GM21723 (cell line): ENCODE measurements at regions not wholly inside any gene's neighbourhood (a gene's known extent, or its start where the extent isn't known, plus 50 kb on each side); places are given as distances from the start of the nearest gene placed in this dataset.
"Not testable (repeated sequence)": the region's sequence is repeated elsewhere in the genome, so short reads cannot be mapped to it uniquely, and the experiment has no call there.

Experiments
- ATAC-seq: cut with Tn5 transposase; IDR thresholded peaks from one replicate; pipeline ENCODE4 v1.9.1; 2021; ENCODE audit warnings: mild to moderate bottlenecking, moderate library complexity; ENCODE audit not compliant: unreplicated experiment

GRCh38 chr4:27343411-27343810 is 482.8 kb downstream of the STIM2 start:
- no peak for ATAC-seq

- no peak for ATAC-seq
Measured at GRCh38 chr4:27350161-27350560, 489.5 kb downstream of the STIM2 start.

GRCh38 chr4:27357283-27357682 is 496.6 kb downstream of the STIM2 start:
- ATAC-seq = no peak

- no peak for ATAC-seq
Measured at GRCh38 chr4:27358269-27358668, 497.6 kb downstream of the STIM2 start.

GRCh38 chr4:27360131-27360530 is 499.5 kb downstream of the STIM2 start:
- no peak for ATAC-seq

GRCh38 chr4:27360790-27361267 is 500.2 kb downstream of the STIM2 start:
- no peak for ATAC-seq

GRCh38 chr4:27364509-27364908 is 503.9 kb downstream of the STIM2 start:
- no peak for ATAC-seq

- ATAC-seq = no peak
Measured at GRCh38 chr4:27366104-27366823, 505.6 kb downstream of the STIM2 start.

GRCh38 chr4:27368781-27369180 is 508.1 kb downstream of the STIM2 start:
- no peak for ATAC-seq

GRCh38 chr4:27381815-27382214 is 521.2 kb downstream of the STIM2 start:
- no peak for ATAC-seq

GRCh38 chr4:27387711-27388110 is 527.1 kb downstream of the STIM2 start:
- ATAC-seq = no peak

- ATAC-seq = no peak
Measured at GRCh38 chr4:27397886-27398285, 537.2 kb downstream of the STIM2 start.

- ATAC-seq = no peak
Measured at GRCh38 chr4:27398631-27399310, 538.1 kb downstream of the STIM2 start.

- no peak for ATAC-seq
Measured at GRCh38 chr4:27407616-27408015, 547.0 kb downstream of the STIM2 start.

GRCh38 chr4:27412613-27413012 is 552.0 kb downstream of the STIM2 start:
- no peak for ATAC-seq

GRCh38 chr4:27414887-27415731 is 554.5 kb downstream of the STIM2 start:
- no peak for ATAC-seq

- no peak for ATAC-seq
Measured at GRCh38 chr4:27428661-27429060, 568.0 kb downstream of the STIM2 start.

- no peak for ATAC-seq
Measured at GRCh38 chr4:27429364-27429871, 568.8 kb downstream of the STIM2 start.

- no peak for ATAC-seq
Measured at GRCh38 chr4:27442146-27442545, 581.5 kb downstream of the STIM2 start.

- not testable (repeated sequence) for ATAC-seq
Measured at GRCh38 chr4:27442661-27443060, 582.0 kb downstream of the STIM2 start.

- ATAC-seq = no peak
Measured at GRCh38 chr4:27463816-27464215, 603.2 kb downstream of the STIM2 start.
